EH (cell line): ENCODE measurements at regions not wholly inside any gene's neighbourhood (a gene's known extent, or its start where the extent isn't known, plus 50 kb on each side); places are given as distances from the start of the nearest gene placed in this dataset.

Source experiments
- DNase-seq: peaks from one replicate; pipeline ENCODE4 v3.0.0-alpha.2; 2015; ENCODE audit warnings: low read depth

- DNase-seq, result no peak
Observed at GRCh38 chr4:157973297-157973696, 199.5 kb downstream of the GASK1B start.

- DNase-seq, result no peak
Observed at GRCh38 chr4:157964463-157964862, 208.4 kb downstream of the GASK1B start.

GRCh38 chr4:157961229-157961990, 211.4 kb downstream of the GASK1B start:
- no peak for DNase-seq

- DNase-seq, result no peak
Observed at GRCh38 chr4:157957905-157958304, 214.9 kb downstream of the GASK1B start.

GRCh38 chr4:157942017-157942416, 230.8 kb downstream of the GASK1B start:
- DNase-seq, result no peak

GRCh38 chr4:157934151-157934550, 238.7 kb downstream of the GASK1B start:
- no peak for DNase-seq

- DNase-seq, result no peak
Observed at GRCh38 chr4:157932936-157933335, 239.9 kb downstream of the GASK1B start.

- no peak for DNase-seq
Observed at GRCh38 chr4:157929486-157929885, 243.3 kb downstream of the GASK1B start.

GRCh38 chr4:157918036-157918832, 254.6 kb downstream of the GASK1B start:
- no peak for DNase-seq

- DNase-seq, result no peak
Observed at GRCh38 chr4:157912212-157912611, 260.6 kb downstream of the GASK1B start.

GRCh38 chr4:157911662-157912061, 261.2 kb downstream of the GASK1B start:
- no peak for DNase-seq

GRCh38 chr4:157908691-157909090, 264.1 kb downstream of the GASK1B start:
- DNase-seq, result no peak

GRCh38 chr4:157908031-157908430, 264.8 kb downstream of the GASK1B start:
- no peak for DNase-seq

GRCh38 chr4:157907226-157907946, 265.4 kb downstream of the GASK1B start:
- DNase-seq, result no peak

GRCh38 chr4:157898836-157899605, 273.8 kb downstream of the GASK1B start:
- no peak for DNase-seq

GRCh38 chr4:157897855-157898370, 274.9 kb downstream of the GASK1B start:
- no peak for DNase-seq

- no peak for DNase-seq
Observed at GRCh38 chr4:157896726-157897125, 276.1 kb downstream of the GASK1B start.

GRCh38 chr4:157895205-157895604, 277.6 kb downstream of the GASK1B start:
- no peak for DNase-seq

GRCh38 chr4:157889788-157890187, 283.0 kb downstream of the GASK1B start:
- no peak for DNase-seq

GRCh38 chr4:157888281-157888680, 284.5 kb downstream of the GASK1B start:
- no peak for DNase-seq

- DNase-seq, result no peak
Observed at GRCh38 chr4:157887316-157887715, 285.5 kb downstream of the GASK1B start.

- no peak for DNase-seq
Observed at GRCh38 chr4:157886645-157887044, 286.2 kb downstream of the GASK1B start.
